GM18517 (cell line): ENCODE measurements at regions not wholly inside any gene's neighbourhood (a gene's known extent, or its start where the extent isn't known, plus 50 kb on each side); places are given as distances from the start of the nearest gene placed in this dataset.
A peak's percentile ranks its signal among the peaks of the same experiment; 100 is the strongest.
"Not testable (repeated sequence)": the region's sequence is repeated elsewhere in the genome, so short reads cannot be mapped to it uniquely, and the experiment has no call there.

Experiments
- ATAC-seq: cut with Tn5 transposase; IDR thresholded peaks from one replicate; pipeline ENCODE4 v1.9.1; 2021; ENCODE audit warnings: mild to moderate bottlenecking, moderate library complexity; ENCODE audit not compliant: unreplicated experiment

GRCh38 chr1:189960769-189961168 lies 516.9 kb downstream of the BRINP3 start:
- no peak for ATAC-seq

- no peak for ATAC-seq
These were observed 515.5 kb downstream of the BRINP3 start for GRCh38 chr1:189962181-189962580.

- no peak for ATAC-seq
These were observed 507.1 kb downstream of the BRINP3 start for GRCh38 chr1:189970331-189971230.

- no peak for ATAC-seq
These were observed 506.0 kb downstream of the BRINP3 start for GRCh38 chr1:189971656-189972055.

- ATAC-seq = no peak
These were observed 500.5 kb downstream of the BRINP3 start for GRCh38 chr1:189977184-189977583.

GRCh38 chr1:189983166-189983890 lies 494.3 kb downstream of the BRINP3 start:
- ATAC-seq = no peak

GRCh38 chr1:189986516-189986915 lies 491.1 kb downstream of the BRINP3 start:
- ATAC-seq = no peak

- no peak for ATAC-seq
These were observed 490.2 kb downstream of the BRINP3 start for GRCh38 chr1:189987509-189987908.

- no peak for ATAC-seq
These were observed 484.8 kb downstream of the BRINP3 start for GRCh38 chr1:189992856-189993255.

- no peak for ATAC-seq
These were observed 477.2 kb downstream of the BRINP3 start for GRCh38 chr1:190000365-190000872.

GRCh38 chr1:190001187-190001586 lies 476.5 kb downstream of the BRINP3 start:
- ATAC-seq = no peak

- ATAC-seq = no peak
These were observed 474.3 kb downstream of the BRINP3 start for GRCh38 chr1:190003376-190003775.

- no peak for ATAC-seq
These were observed 466.1 kb downstream of the BRINP3 start for GRCh38 chr1:190011585-190011984.

- not testable (repeated sequence) for ATAC-seq
These were observed 458.5 kb downstream of the BRINP3 start for GRCh38 chr1:190019151-190019550.

- no peak for ATAC-seq
These were observed 457.9 kb downstream of the BRINP3 start for GRCh38 chr1:190019717-190020116.

GRCh38 chr1:190022709-190023108 lies 455.0 kb downstream of the BRINP3 start:
- peak; percentile 53 for ATAC-seq

- ATAC-seq = no peak
These were observed 448.2 kb downstream of the BRINP3 start for GRCh38 chr1:190029441-190029840.

- ATAC-seq = no peak
These were observed 434.0 kb downstream of the BRINP3 start for GRCh38 chr1:190043655-190044054.

GRCh38 chr1:190046231-190046630 lies 431.4 kb downstream of the BRINP3 start:
- no peak for ATAC-seq
